ENCODE measurements at regions not wholly inside any gene's neighbourhood (a gene's known extent, or its start where the extent isn't known, plus 50 kb on each side); places are given as distances from the start of the nearest gene placed in this dataset.

GRCh38 chr7:19362099-19362498 lies 216.9 kb upstream of the FERD3L start:
- TF ChIP-seq CTCF (IDR thresholded peaks at IDR 0.05) (no peak), POLR2A (IDR thresholded peaks at IDR 0.05) (no peak)
